Spleen (tissue), 11 donors: ENCODE measurements at regions not wholly inside any gene's neighbourhood (a gene's known extent, or its start where the extent isn't known, plus 50 kb on each side); places are given as distances from the start of the nearest gene placed in this dataset.

Source experiments
- DNase-seq: peaks from one replicate; pipeline ENCODE4 v3.0.0-alpha.2; 2020
- H3K27ac ChIP-seq, 8 donors: fragments of 200-600 bp; sonication (generic) in 7 of 8; 1 replicate in 4 of 8; 2 replicates in 4 of 8; pipeline versions ENCODE4 v1.5.0 to v1.8.0; 2016 to 2021; ENCODE audit warnings: inconsistent platforms in 4 of 8, mild to moderate bottlenecking in 4 of 8, moderate library complexity in 1 of 8
- H3K27me3 ChIP-seq, 7 donors: fragments of 200-600 bp; sonication (generic) in 6 of 7; replicated peaks in 1 of 7; 1 replicate in 4 of 7; 2 replicates in 3 of 7; pipeline versions ENCODE4 v1.5.0 to v1.8.0; 2016 to 2021; ENCODE audit warnings: inconsistent platforms in 3 of 7, mild to moderate bottlenecking in 1 of 7
- H3K36me3 ChIP-seq, 6 donors: fragments of 200-600 bp; sonication (generic) in 5 of 6; 1 replicate in 4 of 6; 2 replicates in 2 of 6; pipeline versions ENCODE4 v1.5.0 to v1.8.0; 2016 to 2021; ENCODE audit warnings: inconsistent platforms in 2 of 6
- H3K4me1 ChIP-seq, 6 donors: fragments of 200-600 bp; sonication (generic) in 5 of 6; 1 replicate in 3 of 6; 2 replicates in 3 of 6; pipeline versions ENCODE4 v1.5.0 to v1.8.0; 2016 to 2021; ENCODE audit warnings: inconsistent platforms in 3 of 6
- H3K4me3 ChIP-seq, 8 donors: fragments of 200-600 bp; sonication (generic) in 7 of 8; 1 replicate in 4 of 8; 2 replicates in 4 of 8; pipeline versions ENCODE4 v1.5.0 to v1.8.0; 2016 to 2021; ENCODE audit warnings: inconsistent platforms in 4 of 8, mild to moderate bottlenecking in 4 of 8, moderate library complexity in 2 of 8
- H3K9me3 ChIP-seq, 8 donors: fragments of 200-600 bp; sonication (generic) in 7 of 8; 1 replicate in 4 of 8; 2 replicates in 4 of 8; pipeline versions ENCODE4 v1.5.0 to v1.8.0; 2016 to 2021; ENCODE audit warnings: inconsistent platforms in 4 of 8
- POLR2A ChIP-seq, 3 donors: fragments of 450-650 bp; IDR thresholded peaks; one replicate each; pipeline ENCODE4 v1.5.1; 2017; ENCODE audit warnings: antibody characterized with exemption in 3 of 3, mild to moderate bottlenecking in 1 of 3
- POLR2AphosphoS5 ChIP-seq, 3 donors: sonication (generic); formaldehyde crosslinking; IDR thresholded peaks; one replicate each; pipeline ENCODE4 v1.5.1; 2017; ENCODE audit warnings: antibody characterized with exemption in 3 of 3
- WGBS, 5 donors: extraction: QIAGEN DNeasy Blood & Tissue Kit in 3 of 5; methylation state at CpG; one replicate each; pipeline versions ENCODE4 v1.1.5 to v1.1.7; 2013 to 2018; 5-methylcytosine and 5-hydroxymethylcytosine counted together
- intact Hi-C: fragments of 100-400 bp; cut with DNase I; formaldehyde crosslinking; loops from one replicate; pipeline ENCODE4 v1.15.0; 2023; ENCODE audit warnings: low total_unique reads
- TF ChIP-seq, protein P1 (sequence below), 11 experiments: fragments of 200-600 bp in 7 of 11; fragments of 450-650 bp in 4 of 11; sonication (generic) in 4 of 11; IDR thresholded peaks in 8 of 11; conservative IDR thresholded peaks in 3 of 11; 1 replicate in 7 of 11; 2 replicates in 4 of 11; pipeline versions ENCODE4 v1.4.0 to v1.8.0; 2016 to 2021; ENCODE audit warnings: antibody characterized with exemption in 11 of 11, inconsistent platforms in 4 of 11, mild to moderate bottlenecking in 1 of 11
- donor health status: healthy with polysubstance abuse.
- donor health status: DM: no; HTN: no; CAD: no; lungs with moderate emphysema.
- donor health status: DM: no; HTN: no; CAD: no.
- donor health status: Bipolar disorder and iron deficiency.
- donor health status: healthy.
- donor health status: DM: no; HTN: no; CAD: no.
- donor health status: DM: yes; HTN: yes; CAD: no.

DNA sequence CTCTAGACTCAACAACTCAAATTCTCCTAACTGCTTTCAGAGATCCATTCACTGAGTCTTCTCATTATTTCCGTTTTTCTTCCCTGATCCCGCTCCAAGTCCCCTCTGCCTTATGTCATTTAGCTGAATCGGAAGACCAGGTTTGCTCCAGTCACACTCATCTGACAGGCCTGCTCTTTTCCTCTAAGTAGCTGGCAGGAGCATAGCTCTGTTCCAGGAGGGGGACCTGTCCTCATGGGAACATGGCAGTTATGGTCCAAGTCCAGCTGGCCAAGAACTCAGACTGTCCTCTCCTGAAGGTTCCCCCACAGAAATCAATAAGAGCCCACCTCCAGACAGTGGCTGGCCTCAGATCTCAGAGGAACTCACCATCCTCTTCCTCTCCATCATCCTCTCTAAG is 130.9 kb upstream of the SERP2 start:
- intact Hi-C loops: no loop called here
- DNase-seq: no peak
- no peak overlapping the region for H3K27ac ChIP-seq
- H3K9me3 ChIP-seq: no peaks in the 10 kb centered on the region
- TF ChIP-seq POLR2A (IDR thresholded peaks at IDR 0.05) (no peak), POLR2AphosphoS5 (IDR thresholded peaks at IDR 0.05) (no peak)
- TF ChIP-seq, protein P1, sequence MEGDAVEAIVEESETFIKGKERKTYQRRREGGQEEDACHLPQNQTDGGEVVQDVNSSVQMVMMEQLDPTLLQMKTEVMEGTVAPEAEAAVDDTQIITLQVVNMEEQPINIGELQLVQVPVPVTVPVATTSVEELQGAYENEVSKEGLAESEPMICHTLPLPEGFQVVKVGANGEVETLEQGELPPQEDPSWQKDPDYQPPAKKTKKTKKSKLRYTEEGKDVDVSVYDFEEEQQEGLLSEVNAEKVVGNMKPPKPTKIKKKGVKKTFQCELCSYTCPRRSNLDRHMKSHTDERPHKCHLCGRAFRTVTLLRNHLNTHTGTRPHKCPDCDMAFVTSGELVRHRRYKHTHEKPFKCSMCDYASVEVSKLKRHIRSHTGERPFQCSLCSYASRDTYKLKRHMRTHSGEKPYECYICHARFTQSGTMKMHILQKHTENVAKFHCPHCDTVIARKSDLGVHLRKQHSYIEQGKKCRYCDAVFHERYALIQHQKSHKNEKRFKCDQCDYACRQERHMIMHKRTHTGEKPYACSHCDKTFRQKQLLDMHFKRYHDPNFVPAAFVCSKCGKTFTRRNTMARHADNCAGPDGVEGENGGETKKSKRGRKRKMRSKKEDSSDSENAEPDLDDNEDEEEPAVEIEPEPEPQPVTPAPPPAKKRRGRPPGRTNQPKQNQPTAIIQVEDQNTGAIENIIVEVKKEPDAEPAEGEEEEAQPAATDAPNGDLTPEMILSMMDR (IDR thresholded peaks at IDR 0.05 in 8 of 11, conservative IDR thresholded peaks at IDR 0.05 in 3 of 11): no peak
- H3K4me1 ChIP-seq: peaks cover 0 to 3% (median 0%) of the 10 kb centered on the region in 6 donors
- no peaks in the 10 kb centered on the region for H3K27me3 ChIP-seq
- WGBS, 5 donors: 85 to 88% (median 88%) methylated on average over 3 of the region's 3 CpGs
- no peaks in the 10 kb centered on the region for H3K36me3 ChIP-seq
- H3K4me3 ChIP-seq: no peak overlapping the region

DNA sequence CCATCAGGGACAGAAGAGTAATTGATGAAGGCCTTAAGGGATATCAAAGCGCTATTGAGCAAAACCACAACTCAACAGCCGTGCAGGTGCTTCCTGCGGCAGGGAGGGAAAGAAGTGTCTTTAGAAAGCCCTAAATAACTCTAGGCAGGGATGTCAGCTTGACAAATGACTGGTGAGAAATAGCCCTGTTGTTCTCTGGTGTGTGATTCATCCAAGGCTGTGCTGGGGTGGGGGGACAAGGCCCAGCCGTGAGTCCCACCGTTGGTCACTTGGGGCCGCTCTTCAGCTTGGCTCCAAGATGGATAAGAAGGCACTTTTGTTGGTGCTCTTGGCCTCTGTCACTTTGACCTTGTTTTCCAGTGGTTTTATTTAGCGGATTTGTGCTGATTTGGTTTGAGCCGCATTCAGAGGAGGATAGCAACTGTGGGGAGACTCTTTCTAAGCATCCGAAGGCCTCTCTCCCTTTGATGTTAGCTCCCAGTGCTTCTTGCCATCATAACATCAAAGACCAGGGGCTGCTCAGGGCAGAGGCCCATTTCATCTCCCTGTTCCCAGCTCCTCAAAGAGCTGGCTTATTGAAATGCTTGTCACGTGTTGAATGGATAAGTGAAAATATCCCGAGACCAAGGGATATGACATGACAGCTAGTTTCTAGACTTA is 130.3 kb upstream of the SERP2 start:
- H3K4me3 ChIP-seq: no peak overlapping the region
- H3K36me3 ChIP-seq: no peaks in the 10 kb centered on the region
- H3K4me1 ChIP-seq: no peaks in the 10 kb centered on the region
- H3K9me3 ChIP-seq: no peaks in the 10 kb centered on the region
- H3K27me3 ChIP-seq: no peaks in the 10 kb centered on the region
- no peak for DNase-seq
- intact Hi-C loops: no loop called here
- 27 to 45% (median 34%) methylated on average over 11 of the region's 11 CpGs for WGBS, 5 donors
- H3K27ac ChIP-seq: no peak overlapping the region
- TF ChIP-seq, protein P1 (IDR thresholded peaks at IDR 0.05 in 8 of 11, conservative IDR thresholded peaks at IDR 0.05 in 3 of 11): peak in 8 of 11 experiments; percentile 19 to 52 (median 36)
- TF ChIP-seq POLR2AphosphoS5 (IDR thresholded peaks at IDR 0.05) (peak in 1 of 3 donors; percentile 35), POLR2A (IDR thresholded peaks at IDR 0.05) (no peak)

DNA sequence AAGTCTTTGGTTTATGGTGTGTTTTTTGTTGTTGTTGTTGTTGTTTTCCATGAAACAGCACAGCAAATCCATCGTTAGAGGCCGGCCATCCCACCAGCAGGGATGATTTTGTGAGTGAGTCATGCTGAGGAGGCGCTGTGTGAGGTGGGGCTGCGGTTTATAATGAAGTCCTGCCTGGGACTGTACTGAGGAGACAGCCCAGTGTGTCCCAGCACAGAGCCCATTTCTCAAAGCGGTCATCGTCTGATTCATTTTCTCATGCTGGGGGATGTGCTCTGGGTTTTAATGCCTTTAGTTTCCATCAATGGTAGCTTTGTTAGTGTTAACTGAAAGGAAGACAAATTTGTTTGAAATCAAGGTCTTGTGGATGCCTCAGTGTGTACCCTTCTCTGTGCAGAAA is 129.3 kb upstream of the SERP2 start:
- H3K36me3 ChIP-seq: no peaks in the 10 kb centered on the region
- WGBS, 5 donors: 81 to 88% (median 87%) methylated on average over 6 of the region's 6 CpGs
- TF ChIP-seq POLR2A (IDR thresholded peaks at IDR 0.05): no peak
- DNase-seq: no peak
- H3K27me3 ChIP-seq: no peaks in the 10 kb centered on the region
- H3K9me3 ChIP-seq: no peaks in the 10 kb centered on the region
- intact Hi-C loops: no loop called here
- H3K4me1 ChIP-seq: no peaks in the 10 kb centered on the region
- H3K4me3 ChIP-seq: no peak overlapping the region
- no peak overlapping the region for H3K27ac ChIP-seq

DNA sequence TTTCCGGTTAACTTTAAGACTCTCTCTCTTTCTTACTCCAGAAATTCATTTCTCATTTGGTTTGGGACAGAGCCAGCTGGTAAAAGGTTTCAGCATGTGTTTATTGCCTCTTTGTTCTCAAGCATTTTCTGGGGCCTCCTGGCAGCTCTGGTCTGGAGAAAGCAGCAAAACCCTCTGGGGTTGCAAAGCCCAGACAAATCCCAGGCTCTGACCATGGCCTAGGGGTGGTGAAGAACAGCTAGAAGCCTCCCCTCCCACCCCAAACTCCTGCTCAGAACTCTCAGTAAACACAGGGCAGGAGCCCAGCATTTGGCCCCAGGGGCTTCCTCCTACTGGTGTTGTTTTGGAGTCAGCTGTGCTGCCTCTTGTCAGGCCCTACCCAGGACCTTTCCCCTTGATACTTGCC is 124.2 kb upstream of the SERP2 start:
- Histone ChIP-seq H3K36me3 (no peaks in the 10 kb centered on the region), H3K9me3 (no peaks in the 10 kb centered on the region), H3K4me3 (no peak overlapping the region), H3K4me1 (no peaks in the 10 kb centered on the region), H3K27me3 (no peaks in the 10 kb centered on the region), H3K27ac (no peak overlapping the region)
- TF ChIP-seq POLR2AphosphoS5 (IDR thresholded peaks at IDR 0.05) (no peak), POLR2A (IDR thresholded peaks at IDR 0.05) (no peak)
- TF ChIP-seq, protein P1 (IDR thresholded peaks at IDR 0.05 in 8 of 11, conservative IDR thresholded peaks at IDR 0.05 in 3 of 11): no peak
- 23 to 60% (median 50%) methylated on average over 1 of the region's 1 CpG for WGBS, 5 donors
- intact Hi-C loops: no loop called here
- no peak for DNase-seq
